ENCODE measurements at regions not wholly inside any gene's neighbourhood (a gene's known extent, or its start where the extent isn't known, plus 50 kb on each side); places are given as distances from the start of the nearest gene placed in this dataset.
"Not testable (repeated sequence)": the region's sequence is repeated elsewhere in the genome, so short reads cannot be mapped to it uniquely, and the experiment has no call there.

DNA sequence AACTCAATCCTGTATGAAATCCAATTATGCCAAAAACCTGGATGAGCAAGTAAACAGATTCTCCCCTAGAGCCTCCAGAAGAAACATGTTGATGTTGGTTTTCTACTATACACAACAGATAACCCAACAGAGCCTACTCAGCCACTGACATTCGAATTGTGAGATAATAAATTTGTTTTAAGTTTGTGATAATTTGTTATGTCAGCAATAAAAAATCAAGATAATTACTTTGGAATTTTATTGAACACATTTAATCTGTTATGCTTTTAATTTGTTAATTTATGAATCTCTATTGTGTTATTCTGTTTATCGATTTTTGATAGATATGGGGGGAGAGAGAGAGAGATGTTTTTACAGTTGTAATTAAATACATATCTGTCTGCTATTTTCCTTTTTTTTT lies 1016.1 kb upstream of the PCDH7 start:
- intact Hi-C loops (cut with micrococcal nuclease) = no loop called here

DNA sequence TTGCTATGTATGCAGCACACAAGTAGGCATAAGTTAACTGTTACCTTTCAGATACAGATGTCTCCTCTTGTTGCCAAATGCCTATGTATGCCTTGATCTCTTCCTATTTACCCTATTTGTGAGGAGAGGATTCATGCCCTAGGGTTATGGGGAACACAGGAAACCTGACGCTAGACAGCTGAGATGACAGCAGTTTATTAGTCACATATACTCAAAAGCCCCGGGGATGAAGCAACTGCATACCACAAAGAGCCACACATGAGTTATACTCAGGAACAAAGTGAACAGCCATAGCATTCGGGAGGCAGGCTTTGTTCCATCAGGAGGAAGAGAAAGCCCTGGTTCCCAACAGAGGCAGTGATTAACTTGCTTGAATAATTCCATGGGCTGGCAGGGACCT lies 1011.7 kb upstream of the PCDH7 start:
- intact Hi-C loops (cut with micrococcal nuclease) = no loop called here

DNA sequence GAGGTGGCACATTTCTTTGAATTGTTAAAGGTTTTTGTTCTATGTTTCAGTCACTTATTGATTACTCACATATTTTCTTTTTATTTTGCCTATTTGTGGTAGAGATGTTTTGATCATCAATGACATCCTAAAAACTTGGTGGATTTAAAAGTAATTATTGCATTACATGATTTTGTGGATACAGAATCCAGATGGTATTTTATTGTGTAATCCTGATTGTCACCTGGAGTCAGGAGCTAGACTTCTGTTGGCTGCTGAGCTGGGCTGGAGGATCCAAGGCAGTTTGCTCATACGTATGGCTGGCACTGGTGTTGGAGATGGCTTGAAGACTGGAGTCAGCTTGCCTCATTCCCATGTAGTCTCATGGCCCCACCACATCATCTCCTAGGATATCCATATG lies 1009.6 kb upstream of the PCDH7 start:
- intact Hi-C loops (cut with micrococcal nuclease) = no loop called here

GRCh38 chr4:29711226-29711625 lies 1008.9 kb upstream of the PCDH7 start:
- intact Hi-C loops (cut with micrococcal nuclease) = no loop called here

DNA sequence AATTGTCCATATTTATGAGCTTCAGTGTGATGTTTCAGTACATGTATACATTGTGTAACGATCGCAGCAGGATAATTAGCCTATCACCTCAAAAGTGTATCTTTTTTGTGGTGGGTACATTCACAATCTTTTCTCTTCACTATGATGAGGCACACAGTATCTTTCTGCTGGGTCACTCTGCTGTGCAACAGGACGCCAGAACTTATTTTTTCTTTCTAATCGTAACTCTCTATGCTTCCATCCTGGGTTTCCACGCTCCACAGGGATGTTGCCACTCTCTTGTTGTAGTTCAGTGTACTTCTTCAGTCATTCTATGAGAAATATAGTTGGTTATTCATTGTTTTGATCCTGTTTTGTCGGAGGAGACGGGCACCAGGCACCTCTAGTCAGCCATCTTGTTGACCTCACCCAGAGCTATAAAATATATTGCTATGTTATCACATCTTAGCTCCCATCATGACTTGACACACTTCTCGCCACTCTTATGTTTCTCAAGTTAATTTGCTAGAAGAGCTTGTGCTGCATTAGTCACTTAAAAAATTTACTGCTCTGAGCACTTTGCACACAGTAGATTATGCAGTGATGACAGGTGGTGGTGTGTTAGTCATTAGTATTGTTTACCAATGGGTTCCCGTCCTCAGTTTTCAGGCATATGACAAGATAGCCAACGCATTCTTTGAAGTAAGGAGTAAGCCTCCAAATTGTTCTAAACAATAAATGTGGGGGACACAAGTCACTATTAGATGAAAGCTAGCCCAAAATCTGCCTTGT lies 1002.7 kb upstream of the PCDH7 start:
- intact Hi-C loops (cut with micrococcal nuclease) = no loop called here

- intact Hi-C loops (cut with micrococcal nuclease) = no loop called here
Observed at GRCh38 chr4:29718136-29718535, 1002.0 kb upstream of the PCDH7 start.

DNA sequence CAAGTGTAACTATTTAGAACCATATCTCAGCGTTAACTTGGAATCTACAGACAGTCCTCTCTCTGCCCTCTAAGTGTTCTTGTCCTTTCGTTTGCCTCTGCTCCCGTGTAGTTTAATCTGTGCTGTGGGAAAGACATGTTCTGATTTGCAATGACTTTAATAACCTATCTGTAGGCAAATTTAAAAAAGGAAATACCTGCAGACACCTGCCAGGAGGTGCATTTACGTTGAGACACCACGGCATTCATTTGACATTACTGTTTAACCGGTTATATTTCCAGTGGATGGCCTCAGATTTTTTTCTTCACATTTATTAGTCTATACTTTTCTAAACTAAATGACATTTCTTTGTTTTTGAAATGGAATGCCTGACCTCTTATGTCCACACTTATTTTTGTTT lies 997.9 kb upstream of the PCDH7 start:
- intact Hi-C loops (cut with micrococcal nuclease) = no loop called here

- intact Hi-C loops (cut with micrococcal nuclease) = no loop called here
Observed at GRCh38 chr4:29726938-29727337, 993.2 kb upstream of the PCDH7 start.

DNA sequence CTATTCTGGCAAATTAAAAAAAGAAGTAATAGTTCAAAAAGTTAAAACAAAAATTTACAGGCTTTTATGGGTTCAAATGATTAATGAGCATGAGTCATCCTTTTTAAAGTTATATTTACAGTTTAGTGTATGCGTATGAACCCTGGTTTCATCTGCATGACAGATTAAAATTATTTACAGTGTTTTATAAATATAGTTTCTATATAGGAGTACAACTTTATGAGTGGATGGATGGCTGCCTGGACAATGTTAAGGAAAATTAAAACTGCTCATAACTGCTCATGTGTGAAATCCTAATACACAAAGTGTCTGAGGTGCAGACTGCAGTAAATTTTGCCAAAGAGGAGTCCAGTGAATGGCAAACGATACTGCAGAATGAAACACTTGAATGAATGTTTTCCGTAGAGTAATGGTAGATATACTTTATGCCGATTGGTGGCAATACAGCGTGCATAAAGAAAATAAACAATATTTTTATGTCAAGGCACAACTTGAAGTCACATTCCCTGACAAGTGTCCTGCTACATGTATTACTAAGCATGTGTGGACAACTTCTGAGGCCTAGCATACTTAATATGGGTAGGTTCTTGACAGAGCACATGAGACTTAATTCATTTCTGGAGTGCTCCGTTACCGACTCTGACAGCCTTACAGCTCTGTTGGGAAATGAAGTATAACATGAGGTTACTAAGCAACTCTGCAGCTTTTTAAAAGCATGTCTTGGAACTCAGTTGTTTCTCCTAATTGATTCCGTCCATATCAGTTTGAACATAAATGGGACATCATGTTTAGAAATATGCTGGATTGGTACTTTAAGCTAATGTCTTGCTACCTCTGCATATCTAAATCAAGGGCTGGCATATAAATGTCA lies 985.6 kb upstream of the PCDH7 start:
- intact Hi-C loops (cut with micrococcal nuclease) = no loop called here

- intact Hi-C loops (cut with micrococcal nuclease) = no loop called here
Observed at GRCh38 chr4:29756966-29757365, 963.2 kb upstream of the PCDH7 start.

DNA sequence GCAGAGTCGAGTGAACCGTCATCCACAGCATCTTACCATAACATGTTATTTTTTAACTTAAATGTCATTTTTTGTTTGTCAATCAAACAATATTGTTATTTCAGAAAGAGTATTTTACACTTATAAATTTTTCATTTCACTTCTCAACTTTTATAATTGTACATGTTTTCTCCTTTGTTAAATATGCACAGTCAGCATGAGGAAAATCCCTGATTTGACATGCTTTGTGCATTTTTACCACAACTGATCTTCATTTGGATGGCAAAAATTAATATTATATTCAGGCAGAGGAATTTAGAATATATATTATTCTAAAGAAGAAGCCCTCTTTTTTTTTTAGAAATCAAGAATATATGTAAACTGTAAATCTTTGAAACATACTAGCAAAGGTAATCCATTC lies 958.0 kb upstream of the PCDH7 start:
- intact Hi-C loops (cut with micrococcal nuclease) = no loop called here

- intact Hi-C loops (cut with micrococcal nuclease) = no loop called here
Observed at GRCh38 chr4:29770627-29771026, 949.5 kb upstream of the PCDH7 start.

- intact Hi-C loops (cut with micrococcal nuclease) = not testable (repeated sequence)
Observed at GRCh38 chr4:29788123-29788522, 932.0 kb upstream of the PCDH7 start.

DNA sequence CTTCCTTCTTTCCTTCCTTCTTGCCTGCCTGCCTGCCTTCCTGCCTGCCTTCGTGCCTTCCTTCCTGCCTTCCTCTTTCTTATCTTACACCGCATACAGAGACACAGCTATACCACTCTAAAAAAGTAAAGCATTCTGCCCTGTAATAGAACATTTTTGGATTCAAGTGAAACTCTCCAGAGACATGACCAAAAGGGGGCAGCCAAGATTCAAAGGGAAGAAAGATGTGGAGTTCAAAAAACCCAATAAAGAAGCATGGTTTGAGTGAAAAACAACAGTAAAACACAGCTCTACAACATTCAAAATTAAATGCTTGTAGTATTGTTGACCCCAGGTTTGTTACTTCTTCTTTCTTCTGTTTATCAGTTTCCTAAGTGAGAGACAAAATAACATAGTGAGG lies 914.9 kb upstream of the PCDH7 start:
- intact Hi-C loops (cut with micrococcal nuclease) = no loop called here

DNA sequence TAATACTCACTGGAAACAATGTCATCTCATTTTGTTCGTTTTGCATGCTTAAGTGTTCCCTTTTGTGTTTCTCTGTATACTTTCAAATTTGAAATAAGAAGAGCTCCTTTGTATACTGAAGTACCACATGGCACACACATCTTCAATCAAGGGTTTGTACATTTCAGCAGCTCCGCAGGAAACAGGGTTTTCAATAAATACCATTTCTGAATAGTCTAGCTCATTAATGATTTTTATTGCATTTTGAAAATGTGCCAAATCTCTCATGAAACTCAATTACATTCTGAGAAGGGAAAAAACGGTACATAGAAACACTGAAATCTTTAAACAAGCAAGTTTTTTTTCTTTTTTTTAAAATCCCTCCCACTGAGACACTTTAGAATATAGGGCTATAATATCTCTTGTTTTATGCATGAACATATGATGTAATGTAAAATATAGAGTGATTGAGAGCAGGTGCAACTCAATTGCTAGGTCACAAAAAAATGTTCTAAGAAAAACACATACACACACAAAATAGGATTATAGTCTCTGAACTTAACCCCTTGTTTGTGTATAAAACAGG lies 914.2 kb upstream of the PCDH7 start:
- intact Hi-C loops (cut with micrococcal nuclease) = no loop called here

GRCh38 chr4:29817961-29818360 lies 902.2 kb upstream of the PCDH7 start:
- intact Hi-C loops (cut with micrococcal nuclease) = no loop called here

- intact Hi-C loops (cut with micrococcal nuclease) = no loop called here
Observed at GRCh38 chr4:29829067-29829466, 891.1 kb upstream of the PCDH7 start.

DNA sequence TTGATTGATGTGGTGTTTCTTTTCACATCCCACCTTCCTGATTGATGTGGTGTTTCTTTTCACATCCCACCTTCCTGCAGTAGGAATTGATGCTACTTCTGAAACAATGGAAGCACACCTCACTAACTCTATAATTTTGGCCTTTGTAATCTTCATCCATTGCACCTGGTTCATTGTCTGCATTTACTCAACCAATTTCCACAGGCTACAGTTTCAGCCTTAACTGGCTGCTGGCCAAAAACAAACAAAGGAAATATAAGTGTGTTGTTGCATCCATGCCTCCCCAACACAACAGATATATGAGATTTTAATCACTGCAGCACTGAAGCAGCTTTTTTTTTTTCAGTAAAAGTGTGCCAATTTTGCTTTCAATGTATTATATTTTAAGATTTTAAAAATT lies 867.6 kb upstream of the PCDH7 start:
- intact Hi-C loops (cut with micrococcal nuclease) = no loop called here

DNA sequence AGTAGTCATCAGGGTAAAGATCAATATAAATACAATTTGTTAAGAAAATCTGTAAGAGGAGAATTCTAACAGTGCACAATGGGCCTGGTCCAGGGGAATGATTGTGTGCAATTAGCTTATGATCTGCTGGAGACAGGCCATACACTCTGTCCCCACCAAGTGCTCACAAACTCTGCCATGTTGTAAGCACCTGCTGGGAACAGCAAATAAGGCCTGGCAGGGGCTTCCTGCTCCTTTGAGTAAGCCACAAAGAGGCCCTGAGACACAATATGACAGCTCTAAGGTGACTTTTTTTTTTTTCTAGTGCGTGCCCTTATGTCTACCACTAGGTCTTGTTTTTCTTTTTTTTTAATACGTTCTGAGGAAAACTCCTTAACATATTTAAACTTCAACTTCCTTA lies 866.3 kb upstream of the PCDH7 start:
- intact Hi-C loops (cut with micrococcal nuclease) = no loop called here

DNA sequence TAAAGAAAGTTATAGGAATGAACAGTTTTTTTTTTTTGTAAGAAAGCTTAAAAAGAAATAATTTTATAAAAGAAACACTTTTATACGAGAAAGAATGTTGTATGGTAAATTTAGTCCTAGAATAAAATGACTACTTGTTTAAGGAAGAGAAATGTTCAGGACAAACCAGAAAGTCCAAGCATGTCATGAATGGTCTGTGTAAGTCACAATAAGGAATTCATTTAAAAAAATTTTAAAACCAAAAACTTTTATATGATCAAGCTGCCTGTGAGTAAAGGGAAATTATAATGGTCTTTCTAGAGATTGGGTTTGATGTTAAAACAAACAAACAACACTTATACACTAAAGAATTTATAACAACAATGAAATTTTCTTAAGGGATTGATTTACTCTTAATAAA lies 858.9 kb upstream of the PCDH7 start:
- intact Hi-C loops (cut with micrococcal nuclease) = no loop called here

- intact Hi-C loops (cut with micrococcal nuclease) = no loop called here
Observed at GRCh38 chr4:29867412-29867811, 852.8 kb upstream of the PCDH7 start.

DNA sequence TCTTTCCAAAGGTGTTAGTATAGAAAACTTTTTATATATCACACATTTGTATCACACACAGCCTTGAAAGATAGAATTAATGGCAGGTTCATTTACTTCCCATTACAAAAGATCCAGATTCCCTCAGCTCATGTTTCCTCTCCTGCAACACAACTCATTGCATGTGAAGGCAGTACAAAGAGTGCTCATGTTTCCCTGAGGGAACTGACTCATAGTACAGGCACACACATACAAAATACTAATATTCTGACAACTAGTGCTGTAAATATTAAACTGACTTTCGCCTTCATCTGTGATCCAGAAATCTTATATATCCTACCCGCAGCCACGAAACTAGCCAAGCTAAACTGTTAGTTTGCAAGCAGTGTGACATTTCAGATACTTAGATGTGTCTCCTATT lies 819.8 kb upstream of the PCDH7 start:
- intact Hi-C loops (cut with micrococcal nuclease) = no loop called here

All from T-helper 1 cell treated with Interleukin-12 subunit alpha and Interleukin-12 subunit beta and Interleukin-4 antibody, amounts not matched to agents 30 ng/mL and 1 ng/mL, for 36 hours (primary cell).